Fibroblast of lung (primary cell): ENCODE measurements at regions not wholly inside any gene's neighbourhood (a gene's known extent, or its start where the extent isn't known, plus 50 kb on each side); places are given as distances from the start of the nearest gene placed in this dataset.

Experiments used
- DNase-seq, 2 donors: peaks; one replicate each; pipeline versions ENCODE4 v3.0.0 to v3.0.0-alpha.2; 2010; ENCODE audit warnings: low read depth in 2 of 2
- H2AFZ ChIP-seq: 2 replicates; pipeline ENCODE4 v1.5.1; 2012; ENCODE audit warnings: low read length, control low read depth, inconsistent platforms
- H3K27ac ChIP-seq: 2 replicates; pipeline ENCODE4 v1.5.1; 2011; ENCODE audit warnings: low read length, control low read depth; ENCODE audit not compliant: insufficient read depth
- H3K27me3 ChIP-seq: 2 replicates; pipeline ENCODE4 v1.5.1; 2011; ENCODE audit warnings: mild to moderate bottlenecking, low read length; ENCODE audit not compliant: control insufficient read depth, insufficient read depth
- H3K36me3 ChIP-seq: 2 replicates; pipeline ENCODE4 v1.5.1; 2011; ENCODE audit warnings: low read length; ENCODE audit not compliant: control insufficient read depth, insufficient read depth
- H3K4me1 ChIP-seq: 2 replicates; pipeline ENCODE4 v1.5.1; 2011; ENCODE audit warnings: low read length; ENCODE audit not compliant: control insufficient read depth, insufficient read depth; ENCODE audit errors: extremely low read depth
- H3K4me2 ChIP-seq: 2 replicates; pipeline ENCODE4 v1.5.1; 2011; ENCODE audit warnings: low read length, control low read depth; ENCODE audit not compliant: insufficient read depth; ENCODE audit errors: extremely low read depth
- H3K4me3 ChIP-seq, 4 experiments: fragments of 200-600 bp in 1 of 4; sonication (generic) in 1 of 4; replicated peaks in 1 of 4; 2 replicates each; pipeline ENCODE4 v1.5.1; 2011 to 2016; ENCODE audit warnings: low read length in 4 of 4, low read depth in 3 of 4, mild to moderate bottlenecking in 3 of 4, control low read depth in 2 of 4, inconsistent platforms in 1 of 4, mixed read lengths in 1 of 4; ENCODE audit not compliant: insufficient read depth in 1 of 4; ENCODE audit errors: control extremely low read depth in 1 of 4
- H3K79me2 ChIP-seq: 2 replicates; pipeline ENCODE4 v1.5.1; 2012; ENCODE audit warnings: mild to moderate bottlenecking, low read length, inconsistent platforms; ENCODE audit not compliant: control insufficient read depth, insufficient read depth
- H3K9ac ChIP-seq: 2 replicates; pipeline ENCODE4 v1.5.1; 2011; ENCODE audit warnings: mild to moderate bottlenecking, low read length, control low read depth; ENCODE audit not compliant: insufficient read depth
- H3K9me3 ChIP-seq: 2 replicates; pipeline ENCODE4 v1.5.1; 2012; ENCODE audit warnings: low read depth, low read length; ENCODE audit not compliant: control insufficient read depth, insufficient read depth
- H4K20me1 ChIP-seq: 2 replicates; pipeline ENCODE4 v1.5.1; 2011; ENCODE audit warnings: low read length; ENCODE audit not compliant: control insufficient read depth, insufficient read depth; ENCODE audit errors: extremely low read depth
- CTCF ChIP-seq, 2 donors: IDR thresholded peaks in 1 of 2; conservative IDR thresholded peaks in 1 of 2; 1 replicate in 1 of 2; 2 replicates in 1 of 2; pipeline ENCODE4 v1.5.1; 2011 to 2012; ENCODE audit warnings: low read length in 2 of 2, control low read depth in 1 of 2, inconsistent platforms in 1 of 2, low read depth in 1 of 2, mild to moderate bottlenecking in 1 of 2
- EZH2 ChIP-seq: IDR thresholded peaks from 2 replicates; pipeline ENCODE4 v1.5.1; 2012; ENCODE audit warnings: low read length, control low read depth, mild to moderate bottlenecking; ENCODE audit errors: missing control alignments

- H3K36me3 ChIP-seq, result no peaks in the 10 kb centered on the region
- no peak overlapping the region for H3K4me2 ChIP-seq
- DNase-seq, result no peak
- H3K27me3 ChIP-seq, result no peaks in the 10 kb centered on the region
- H3K9me3 ChIP-seq, result no peaks in the 10 kb centered on the region
- no peak overlapping the region for H3K27ac ChIP-seq
- no peak overlapping the region for H3K4me3 ChIP-seq
- H3K9ac ChIP-seq, result no peak overlapping the region
- TF ChIP-seq CTCF (conservative IDR thresholded peaks at IDR 0.05 in 1 of 2, IDR thresholded peaks at IDR 0.05 in 1 of 2; ENCODE audit: low read depth in 1 of 2, low read length in 2 of 2) (no peak), EZH2 (no peak)
- H3K4me1 ChIP-seq, result peaks cover 4% of the 10 kb centered on the region
- H2AFZ ChIP-seq, result no peak overlapping the region
- no peaks in the 10 kb centered on the region for H3K79me2 ChIP-seq
- no peaks in the 10 kb centered on the region for H4K20me1 ChIP-seq
These were observed 73.5 kb upstream of the VCAM1 start for GRCh38 chr1:100646001-100646400.

DNA sequence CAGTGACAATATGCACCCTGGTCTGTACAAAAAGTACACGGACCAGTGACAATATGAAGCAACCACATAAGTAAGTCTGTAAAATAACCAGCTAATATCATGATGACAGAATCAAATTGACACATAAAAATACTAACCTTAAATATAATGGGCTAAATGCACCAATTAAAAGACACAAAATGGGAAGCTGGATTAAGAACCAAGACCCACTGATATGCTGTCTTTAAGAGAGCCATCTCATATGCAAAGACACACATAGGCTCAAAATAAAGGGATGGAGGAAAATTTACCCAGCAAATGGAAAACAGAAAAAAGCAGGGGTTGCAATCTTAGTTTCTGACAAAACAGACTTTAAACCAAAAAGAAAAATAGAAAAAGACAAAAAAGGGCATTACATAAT is 70.4 kb upstream of the VCAM1 start:
- Histone ChIP-seq H2AFZ (no peak overlapping the region), H3K9me3 (no peaks in the 10 kb centered on the region), H3K4me3 (no peak overlapping the region), H3K9ac (no peak overlapping the region), H3K27ac (no peak overlapping the region), H3K27me3 (no peaks in the 10 kb centered on the region), H3K36me3 (no peaks in the 10 kb centered on the region), H4K20me1 (no peaks in the 10 kb centered on the region), H3K4me2 (no peak overlapping the region), H3K79me2 (no peaks in the 10 kb centered on the region), H3K4me1 (no peaks in the 10 kb centered on the region)
- TF ChIP-seq EZH2 (no peak), CTCF (conservative IDR thresholded peaks at IDR 0.05 in 1 of 2, IDR thresholded peaks at IDR 0.05 in 1 of 2; ENCODE audit: low read depth in 1 of 2, low read length in 2 of 2) (no peak)
- peak in 1 of 2 donors; percentile 31 for DNase-seq

- H4K20me1 ChIP-seq, result no peaks in the 10 kb centered on the region
- H3K9ac ChIP-seq, result no peak overlapping the region
- no peaks in the 10 kb centered on the region for H3K4me1 ChIP-seq
- H2AFZ ChIP-seq, result no peak overlapping the region
- no peak overlapping the region for H3K4me3 ChIP-seq
- no peaks in the 10 kb centered on the region for H3K9me3 ChIP-seq
- DNase-seq, result peak in 1 of 2 donors; percentile 72
- no peak overlapping the region for H3K27ac ChIP-seq
- no peaks in the 10 kb centered on the region for H3K79me2 ChIP-seq
- no peaks in the 10 kb centered on the region for H3K36me3 ChIP-seq
- no peak for TF ChIP-seq EZH2
- no peak for TF ChIP-seq CTCF (conservative IDR thresholded peaks at IDR 0.05 in 1 of 2, IDR thresholded peaks at IDR 0.05 in 1 of 2; ENCODE audit: low read depth in 1 of 2, low read length in 2 of 2)
- H3K27me3 ChIP-seq, result no peaks in the 10 kb centered on the region
- H3K4me2 ChIP-seq, result no peak overlapping the region
These were observed 61.4 kb upstream of the VCAM1 start for GRCh38 chr1:100657876-100658715.
